CD4-positive, alpha-beta T cell treated with Interleukin-21 for 1 hour (primary cell): ENCODE measurements at regions not wholly inside any gene's neighbourhood (a gene's known extent, or its start where the extent isn't known, plus 50 kb on each side); places are given as distances from the start of the nearest gene placed in this dataset.
A peak's percentile ranks its signal among the peaks of the same experiment; 100 is the strongest.

Source experiments
- DNase-seq: peaks from one replicate; pipeline ENCODE4 v3.0.0-alpha.2; 2020

DNA sequence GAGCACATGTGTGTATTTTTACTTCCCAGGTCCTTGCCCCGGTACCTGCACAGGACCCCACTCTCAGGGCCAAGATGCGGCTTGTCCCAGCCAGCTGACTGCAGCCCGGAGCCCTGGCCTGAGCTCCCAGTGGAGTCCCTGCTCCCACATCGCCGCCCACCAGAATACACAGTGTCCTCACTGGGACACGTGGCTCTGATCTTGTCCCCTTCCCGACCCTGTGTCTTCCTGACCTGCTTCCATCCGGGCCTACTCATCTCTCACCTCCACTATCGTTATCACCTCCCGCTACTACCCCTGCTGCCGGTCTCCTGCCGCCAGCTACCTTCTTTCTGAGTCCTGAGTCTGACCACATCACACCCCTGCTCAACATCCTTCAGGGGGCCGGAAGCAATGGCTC lies 146.3 kb upstream of the CHST15 start:
- no peak for DNase-seq

DNA sequence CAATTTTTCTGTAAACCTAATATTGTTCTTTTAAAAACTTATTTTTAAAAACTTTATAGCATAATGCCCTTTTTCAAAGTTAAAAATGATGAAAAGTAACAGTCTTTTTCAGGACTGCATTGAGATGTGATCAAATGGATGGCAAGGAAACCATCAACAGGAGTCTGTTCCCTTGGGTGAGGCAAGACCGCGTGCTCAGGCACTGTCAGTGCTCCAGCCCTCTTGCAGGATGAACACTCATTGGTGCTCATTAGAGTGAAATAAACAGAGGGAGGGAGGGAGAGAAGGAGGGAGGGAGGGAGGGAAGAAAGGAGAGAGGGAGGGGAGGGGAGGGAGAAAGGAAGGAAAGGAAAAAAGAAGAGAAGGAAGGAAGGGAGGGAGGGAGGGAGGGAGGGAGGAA lies 145.7 kb upstream of the CHST15 start:
- DNase-seq = no peak

DNA sequence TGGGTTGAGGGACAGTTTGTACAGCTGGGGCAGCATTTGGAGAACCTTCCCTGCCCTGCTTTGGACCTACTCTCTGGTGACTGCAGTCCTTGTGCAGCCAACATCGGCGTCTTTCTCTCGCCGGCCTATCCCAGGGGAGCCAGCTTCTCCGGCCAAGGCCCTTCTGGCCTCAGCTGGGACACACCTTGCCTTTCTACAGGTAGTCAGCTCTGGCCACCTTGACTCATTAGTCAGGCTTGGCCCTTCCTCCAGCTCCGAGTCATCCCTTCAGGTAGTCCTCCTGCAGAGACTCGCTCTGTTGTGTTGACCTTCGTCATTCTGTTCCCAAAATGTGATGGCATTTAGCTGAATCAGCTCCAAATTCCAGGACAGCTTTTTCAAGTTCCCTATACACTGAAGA lies 145.0 kb upstream of the CHST15 start:
- DNase-seq = no peak

DNA sequence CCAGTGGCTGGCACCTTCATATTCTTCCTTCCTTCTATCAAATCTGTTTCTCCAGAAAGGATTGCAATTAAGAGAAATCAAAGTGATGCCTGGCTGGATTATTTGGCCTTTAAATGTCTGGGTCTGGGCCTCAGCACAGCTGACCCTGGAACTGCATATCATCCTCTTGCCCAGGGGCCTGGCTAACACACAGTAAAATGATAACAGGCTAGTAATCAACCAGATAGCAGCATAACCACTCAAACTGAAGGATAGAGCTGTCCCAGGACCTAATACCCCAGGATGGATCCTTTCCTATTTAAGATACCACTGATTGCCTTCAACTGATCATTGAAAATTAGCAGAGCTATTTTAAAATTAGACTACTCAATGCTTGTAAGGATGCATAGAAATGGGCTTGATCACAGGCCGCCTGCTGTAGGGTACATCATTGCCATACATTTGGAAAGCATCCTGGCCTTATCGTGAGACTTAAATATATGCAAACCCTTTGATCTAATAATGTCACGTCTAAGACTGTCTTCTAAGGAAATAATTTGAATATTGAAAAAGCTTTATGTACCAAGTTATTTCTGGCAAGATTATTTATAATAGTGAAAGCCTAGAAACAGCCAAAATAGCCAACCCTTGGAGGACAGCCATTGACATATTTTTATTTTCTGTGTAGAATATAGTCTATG lies 144.0 kb upstream of the CHST15 start:
- DNase-seq = no peak

DNA sequence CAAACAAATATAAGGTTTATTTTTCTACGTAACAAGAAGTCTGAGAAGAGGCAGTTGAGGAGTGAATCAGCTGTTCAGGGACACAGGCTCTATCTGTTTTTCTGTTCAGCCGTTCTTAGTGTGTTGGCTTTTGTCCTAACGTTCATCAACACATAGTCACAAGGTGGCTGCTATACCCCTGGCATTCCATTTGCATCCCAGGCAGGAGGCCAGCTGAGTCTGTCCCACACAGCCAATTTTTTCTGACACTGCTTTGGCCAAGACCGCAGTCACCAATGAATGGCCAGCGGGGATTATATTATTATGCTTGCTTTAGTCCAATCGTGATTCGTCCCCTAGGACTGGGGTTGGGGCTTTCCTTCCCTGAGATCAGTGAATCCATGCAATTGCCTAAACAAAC lies 143.4 kb upstream of the CHST15 start:
- no peak for DNase-seq

DNA sequence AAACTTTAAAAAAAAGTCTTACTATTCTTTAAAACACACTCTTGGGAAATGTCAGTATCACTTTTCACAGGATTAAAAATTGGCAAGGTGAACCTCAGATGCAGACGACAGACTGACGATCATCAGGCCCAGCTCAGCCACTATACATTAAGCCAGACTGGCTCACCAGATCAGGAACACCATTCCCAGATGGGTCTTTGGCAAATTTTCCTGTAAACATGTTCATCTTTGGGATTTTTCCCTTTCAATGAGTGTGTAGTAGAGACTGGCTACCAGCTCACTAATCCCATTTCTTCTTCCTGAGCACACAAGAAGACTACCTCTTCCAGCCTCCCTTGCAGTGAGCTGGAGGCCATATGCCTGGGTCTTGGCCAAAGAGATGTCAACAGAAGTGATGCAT lies 142.7 kb upstream of the CHST15 start:
- DNase-seq = no peak

DNA sequence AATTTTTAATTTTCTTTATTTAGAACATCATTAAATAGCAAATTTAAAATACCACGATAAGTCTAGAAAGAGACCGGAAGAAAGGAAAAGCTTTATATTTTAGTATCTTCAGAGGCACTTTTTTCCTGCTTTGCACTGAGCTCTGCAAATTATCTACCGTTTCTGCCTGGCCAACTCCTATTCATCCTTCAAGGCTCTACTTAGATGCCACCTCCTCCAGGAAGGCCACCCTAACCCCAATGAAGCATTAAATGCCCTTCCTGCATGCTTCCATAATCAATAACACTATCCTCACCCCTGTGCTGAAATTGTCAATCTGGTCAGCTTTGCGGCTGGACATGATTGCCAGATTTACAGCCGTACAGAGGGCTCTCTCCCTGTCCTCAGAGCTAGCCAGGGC lies 141.8 kb upstream of the CHST15 start:
- DNase-seq = no peak

DNA sequence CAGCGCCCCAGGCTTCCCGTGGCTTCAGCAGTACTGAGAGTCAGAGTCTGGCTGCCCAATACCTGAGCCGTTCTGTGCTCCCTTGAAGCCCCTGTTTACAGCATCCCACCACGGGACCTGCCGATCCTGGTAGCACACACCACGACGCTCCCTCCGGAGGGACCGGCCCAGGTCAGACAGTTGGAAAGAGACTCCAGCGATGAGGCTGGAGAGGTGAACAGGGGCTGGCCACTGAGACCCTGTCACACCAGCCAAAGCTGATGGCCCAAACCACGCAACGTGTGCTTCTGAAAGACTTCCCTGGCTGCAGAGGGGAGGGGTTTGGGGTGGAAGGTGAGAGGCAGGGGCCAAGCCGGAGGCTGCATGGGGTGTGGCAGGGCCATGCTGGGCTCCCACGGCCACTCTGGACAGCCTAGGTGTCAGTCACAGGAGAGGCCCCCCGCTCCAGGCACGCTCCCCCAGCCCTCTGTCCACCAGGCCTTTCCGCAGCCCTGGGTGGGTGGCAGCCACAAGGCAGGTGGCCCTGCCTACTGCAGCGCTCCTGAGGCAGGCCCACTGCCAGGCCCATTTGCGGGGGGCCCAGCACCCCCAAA lies 140.2 kb upstream of the CHST15 start:
- no peak for DNase-seq

DNA sequence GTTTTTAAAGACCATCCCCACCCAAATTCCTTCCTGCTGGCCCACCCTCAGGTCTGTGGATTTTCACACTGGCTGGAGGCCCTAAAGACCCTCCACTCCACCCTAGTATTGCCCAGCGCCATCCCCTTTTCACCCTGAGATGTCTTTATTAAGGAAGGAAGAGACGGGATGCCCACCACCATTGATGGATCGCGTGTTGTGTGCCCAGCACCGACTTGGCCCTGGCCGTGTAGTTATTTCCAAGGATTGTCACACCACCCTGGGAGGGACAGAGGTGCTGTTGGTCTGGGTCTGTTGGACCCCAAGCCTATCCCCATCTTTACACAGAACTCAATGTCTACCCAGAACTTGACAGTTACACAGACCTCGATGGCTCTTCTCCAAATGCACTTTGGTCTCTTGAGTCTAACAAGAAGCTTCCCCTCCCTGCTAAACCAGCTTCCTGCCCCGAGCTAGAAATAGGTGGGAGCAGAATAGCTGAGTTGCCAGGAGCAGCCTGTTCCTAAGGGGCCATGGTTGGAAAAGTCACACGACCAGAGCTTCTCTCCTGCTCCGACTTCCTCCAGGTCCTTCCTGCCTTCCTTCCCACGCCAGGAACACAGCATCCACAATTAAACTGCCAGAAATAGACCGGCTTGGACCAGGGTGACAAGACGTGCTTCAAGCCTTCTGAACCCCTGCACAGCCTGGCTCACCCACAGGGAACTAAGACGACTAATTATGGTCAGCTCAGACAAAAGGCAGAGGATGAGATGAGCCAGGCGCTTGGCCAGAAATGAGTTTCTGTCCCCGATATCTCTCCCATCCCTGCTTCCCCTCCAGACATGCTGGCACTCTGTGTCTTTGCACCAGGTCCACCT lies 139.5 kb upstream of the CHST15 start:
- DNase-seq = no peak

DNA sequence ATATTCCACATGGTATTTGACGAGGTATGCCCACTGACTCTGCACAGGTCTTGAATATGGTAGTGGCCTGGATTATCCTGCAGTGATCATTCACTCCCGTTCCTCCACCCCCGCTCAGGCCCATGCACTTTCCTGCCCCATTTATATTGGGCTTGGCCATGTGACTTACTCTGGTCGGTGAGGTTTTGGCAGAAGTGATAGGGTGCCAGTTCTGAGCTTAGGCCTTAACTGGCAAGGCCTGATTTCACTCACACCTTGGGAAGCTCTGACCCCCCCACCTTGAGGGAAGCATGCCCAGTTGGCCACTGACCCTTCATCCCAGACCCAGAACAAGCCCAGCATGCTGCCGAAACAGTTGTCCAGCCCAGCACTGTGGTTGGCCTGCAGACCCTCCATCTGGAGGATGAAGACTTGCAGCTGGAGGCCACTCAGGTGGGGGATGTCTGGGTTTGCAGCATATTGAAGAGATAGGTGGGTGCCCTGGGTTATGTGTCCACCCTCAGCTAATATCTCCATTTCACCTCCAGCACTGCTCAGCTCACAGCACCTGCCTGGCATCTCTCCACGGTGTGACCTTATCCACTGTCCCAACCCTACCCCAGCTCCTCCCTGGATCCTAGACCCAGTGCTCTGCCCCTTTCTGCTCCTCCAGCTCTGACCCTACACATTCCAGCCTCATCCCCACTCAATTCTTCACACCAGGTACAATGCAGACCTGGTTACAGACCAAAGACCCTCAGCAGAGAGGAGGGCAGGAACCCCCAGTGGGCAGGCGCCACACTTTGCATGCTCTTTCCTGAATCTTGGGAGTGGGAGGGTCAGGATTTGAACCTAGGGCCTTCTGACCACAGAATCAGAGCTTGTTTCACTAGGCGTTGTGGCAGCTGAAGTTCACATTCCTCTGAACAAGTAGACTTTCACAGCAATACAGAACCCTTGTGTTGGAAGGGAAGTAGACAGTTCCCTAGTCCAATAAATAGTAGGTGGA lies 138.1 kb upstream of the CHST15 start:
- peak; percentile 40 for DNase-seq

DNA sequence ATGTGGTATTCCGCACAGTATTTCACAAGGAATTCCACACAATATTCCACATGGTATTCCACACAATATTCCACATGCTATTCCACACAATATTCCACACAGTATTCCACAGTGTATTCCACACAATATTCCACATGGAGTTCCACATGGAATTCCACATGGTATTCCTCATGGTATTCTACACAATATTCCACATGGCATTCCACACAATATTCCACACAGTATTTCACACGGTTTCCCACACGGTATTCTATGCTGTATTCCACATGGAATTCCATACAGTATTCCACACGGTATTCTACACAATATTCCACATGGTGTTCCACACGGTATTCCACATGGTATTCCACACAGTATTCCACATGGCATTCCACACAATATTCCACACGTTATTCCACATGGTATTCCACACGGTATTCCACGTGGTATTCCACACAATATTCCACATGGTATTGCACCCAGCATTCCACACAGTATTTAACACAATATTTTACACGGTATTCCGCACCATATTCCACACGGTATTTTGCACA lies 137.3 kb upstream of the CHST15 start:
- no peak for DNase-seq

DNA sequence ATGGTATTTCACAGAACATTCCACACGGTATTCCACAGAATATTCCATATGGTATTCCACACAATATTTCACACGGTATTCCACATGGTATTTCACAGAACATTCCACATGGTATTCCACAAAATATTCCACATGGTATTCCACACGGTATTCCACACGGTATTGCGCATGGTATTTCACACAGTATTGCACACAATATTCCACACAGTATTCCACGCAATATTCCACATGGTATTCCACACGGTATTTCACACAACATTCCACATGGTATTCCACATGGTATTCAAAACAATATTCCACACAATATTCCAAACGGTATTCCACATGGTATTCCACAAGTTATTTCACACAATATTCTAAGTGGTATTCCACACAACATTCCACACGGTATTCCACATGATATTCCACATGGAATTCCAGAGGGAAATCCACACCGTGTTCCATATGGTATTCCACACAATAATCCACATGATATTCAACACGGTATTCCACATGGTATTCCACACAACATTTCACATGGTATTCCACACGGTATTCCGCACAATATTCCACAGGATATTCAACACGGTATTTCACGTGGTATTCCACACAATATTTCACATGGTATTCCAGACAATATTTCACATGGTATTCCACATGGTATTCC lies 136.7 kb upstream of the CHST15 start:
- no peak for DNase-seq

DNA sequence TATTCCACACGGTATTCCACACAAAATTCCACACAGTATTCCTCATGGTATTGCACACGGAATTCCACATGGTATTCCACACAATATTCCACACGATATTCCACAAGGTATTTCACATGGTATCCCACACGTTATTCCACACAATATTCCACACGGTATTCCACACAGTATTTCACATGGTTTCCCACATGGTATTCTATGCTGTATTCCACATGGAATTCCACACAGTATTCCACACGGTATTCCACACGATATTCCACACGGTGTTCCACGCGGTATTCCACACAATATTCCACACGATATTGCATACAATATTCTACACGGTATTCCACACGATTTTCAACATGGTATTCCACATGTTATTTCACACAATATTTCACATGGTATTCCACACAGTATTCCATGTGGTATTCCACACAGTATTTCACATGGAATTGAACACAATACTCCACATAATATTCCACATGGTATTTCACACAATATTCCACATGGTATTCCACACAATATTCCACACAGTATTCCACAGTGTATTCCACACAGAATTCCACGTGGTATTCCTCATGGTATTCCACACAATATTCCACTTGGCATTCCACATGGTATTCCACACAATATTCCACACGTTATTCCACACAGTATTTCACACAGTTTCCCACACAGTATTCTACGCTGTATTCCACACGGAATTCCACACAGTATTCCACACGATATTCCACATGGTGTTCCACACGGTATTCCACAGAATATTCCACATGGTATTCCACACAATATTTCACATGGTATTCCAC lies 136.0 kb upstream of the CHST15 start:
- DNase-seq = no peak

DNA sequence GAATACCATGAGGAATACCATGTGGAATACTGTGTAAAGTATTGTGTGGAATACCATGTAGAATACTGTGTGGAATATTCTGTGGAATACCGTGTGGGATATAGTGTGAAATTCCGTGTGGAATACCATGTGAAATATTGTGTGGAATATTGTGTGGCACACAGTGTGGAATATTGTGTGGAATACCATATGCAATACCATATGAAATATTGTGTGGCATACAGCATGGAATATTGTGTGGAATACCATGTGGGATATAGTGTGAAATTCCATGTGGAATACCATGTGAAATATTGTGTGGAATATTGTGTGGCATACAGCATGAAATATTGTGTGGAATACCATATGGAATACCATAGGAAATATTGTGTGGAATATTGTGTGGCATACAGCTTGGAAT lies 135.1 kb upstream of the CHST15 start:
- no peak for DNase-seq

DNA sequence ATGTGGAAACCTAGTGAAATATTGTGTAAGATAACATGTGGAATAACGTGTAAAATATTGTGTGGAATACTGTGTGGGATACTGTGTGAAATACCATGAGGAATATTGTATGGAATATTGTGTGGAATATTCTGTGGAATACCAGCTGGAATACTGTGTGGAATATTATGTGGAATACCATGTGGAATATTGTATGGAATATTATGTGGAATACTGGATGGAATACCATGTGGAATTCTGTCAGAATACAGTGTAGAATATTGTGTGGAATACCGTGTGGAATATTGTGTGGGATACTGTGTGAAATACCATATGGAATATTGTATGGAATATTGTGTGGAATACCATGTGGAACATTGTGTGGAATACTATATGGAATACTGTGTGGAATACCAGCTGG lies 134.6 kb upstream of the CHST15 start:
- DNase-seq = no peak

DNA sequence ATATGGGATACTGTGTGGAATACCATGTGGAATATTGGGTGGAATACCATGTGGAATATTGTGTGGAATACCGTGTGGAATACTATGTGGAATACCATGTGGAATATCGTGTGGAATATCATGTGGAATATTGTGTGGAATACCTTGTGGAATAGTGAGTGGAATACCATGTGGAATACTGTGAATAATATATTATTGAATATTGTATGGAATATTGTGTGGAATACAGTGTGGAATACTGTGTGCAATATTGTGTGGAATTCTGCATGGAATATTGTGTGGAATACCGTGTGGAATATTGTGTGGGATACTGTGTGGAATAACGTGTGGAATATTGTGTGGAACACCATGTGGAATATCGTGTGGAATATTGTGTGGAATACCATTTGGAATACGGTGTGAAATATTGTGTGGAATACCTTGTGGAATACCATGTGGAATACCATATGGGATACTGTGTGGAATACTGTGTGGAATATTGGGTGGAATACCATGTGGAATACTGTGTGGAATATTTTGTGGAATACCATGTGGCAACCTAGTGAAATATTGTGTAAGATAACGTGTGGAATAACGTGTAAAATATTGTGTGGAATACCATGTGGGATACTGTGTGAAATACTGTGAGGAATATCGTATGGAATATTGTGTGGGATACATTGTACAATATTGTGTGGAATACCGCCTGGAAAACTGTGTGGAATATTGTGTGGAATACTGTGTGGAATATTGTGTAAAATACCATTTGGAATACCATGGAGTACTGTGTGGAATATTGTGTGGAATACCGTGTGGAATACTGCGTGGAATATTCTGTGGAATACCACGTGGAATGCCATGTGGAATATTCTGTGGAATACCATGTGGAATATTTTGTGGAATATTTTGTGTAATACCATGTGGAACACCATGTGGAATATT lies 133.9 kb upstream of the CHST15 start:
- no peak for DNase-seq

DNA sequence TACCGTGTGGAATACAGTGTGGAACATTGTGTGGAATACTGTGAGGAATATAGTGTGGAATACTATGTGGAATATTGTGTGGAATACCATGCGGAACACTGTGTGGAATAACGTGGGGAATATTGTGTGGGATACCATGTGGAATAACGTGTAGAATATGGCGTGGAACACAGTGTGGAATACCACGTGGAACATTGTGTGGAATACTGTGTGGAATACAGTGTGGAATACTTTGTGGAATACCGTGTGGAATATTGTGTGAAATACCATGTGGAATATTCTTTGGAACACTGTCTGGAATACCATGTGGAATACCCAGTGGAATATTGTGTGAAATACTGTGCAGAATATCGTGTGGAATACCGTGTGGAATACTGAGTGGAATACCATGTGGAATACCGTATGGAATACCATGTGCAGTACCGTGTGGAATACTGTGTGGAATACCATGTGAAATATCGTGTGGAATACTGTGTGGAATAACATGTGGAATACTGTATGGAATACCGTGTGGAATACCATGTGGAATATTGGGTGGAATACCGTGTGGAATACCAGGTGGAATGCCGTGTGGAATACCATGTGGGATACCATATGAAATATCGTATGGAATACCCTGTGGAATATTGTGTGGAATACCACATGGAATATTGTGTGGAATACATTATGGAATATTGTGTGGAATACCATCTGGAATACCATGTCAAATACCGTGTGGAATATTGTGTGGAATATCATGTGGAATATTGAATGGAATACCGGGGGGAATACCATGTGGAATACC lies 133.1 kb upstream of the CHST15 start:
- DNase-seq = no peak

DNA sequence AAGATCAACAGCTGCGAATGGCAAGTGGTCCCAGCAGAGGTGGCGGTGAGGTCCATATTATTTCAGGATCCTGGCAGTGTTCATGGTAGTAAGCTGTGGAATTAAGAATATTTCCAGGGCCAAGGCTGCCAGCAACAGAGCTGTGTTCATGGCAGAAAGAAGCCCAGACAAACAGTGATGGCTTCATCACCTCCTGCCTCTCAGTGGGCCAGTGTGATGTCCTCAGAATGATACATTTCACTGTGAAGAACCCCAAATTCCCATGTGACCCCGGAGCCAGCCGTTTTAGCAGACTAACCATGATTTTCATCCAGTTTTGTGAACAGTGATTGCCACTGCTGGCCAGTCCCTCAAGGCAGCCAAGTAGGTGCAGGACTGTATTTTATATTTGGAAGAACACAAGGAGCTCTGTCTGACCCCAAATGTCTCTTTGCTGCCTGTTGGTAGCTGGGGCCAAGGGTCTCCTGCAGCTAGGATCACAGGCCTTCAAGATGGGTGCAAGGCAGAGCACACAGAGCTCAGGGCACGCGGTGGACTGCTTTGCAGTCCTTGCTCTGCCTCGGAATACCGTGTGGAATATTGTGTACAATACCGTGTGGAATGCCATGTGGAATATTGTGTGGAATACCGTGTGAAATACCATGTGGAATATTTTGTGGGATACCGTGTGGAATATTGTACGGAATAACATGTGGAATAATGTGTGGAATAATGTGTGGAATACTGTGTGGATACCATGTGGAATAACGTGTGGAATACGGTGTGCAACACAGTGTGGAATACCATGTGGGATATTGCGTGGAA lies 132.3 kb upstream of the CHST15 start:
- peak; percentile 34 for DNase-seq
